OCI-LY3 (cell line): ENCODE measurements at regions not wholly inside any gene's neighbourhood (a gene's known extent, or its start where the extent isn't known, plus 50 kb on each side); places are given as distances from the start of the nearest gene placed in this dataset.

Source experiments
- H2AFZ ChIP-seq: fragments of 200-600, 300-600 bp; shearing (Covaris generic); 2 replicates; pipeline ENCODE4 v1.6.0; 2014; ENCODE audit warnings: antibody characterized with exemption, low read depth, low read length
- H3K27ac ChIP-seq: fragments of 200-600, 300-600 bp; sonication (generic); 2 replicates; pipeline ENCODE4 v1.5.1; 2014; ENCODE audit warnings: mild to moderate bottlenecking, low read length, moderate library complexity, mixed read lengths
- H3K27me3 ChIP-seq: fragments of 200-600, 300-600 bp; sonication (generic); 2 replicates; pipeline ENCODE4 v1.6.1; 2014; ENCODE audit warnings: low read depth, low read length, mixed read lengths
- H3K36me3 ChIP-seq: fragments of 200-600, 300-600 bp; sonication (generic); replicated peaks from 2 replicates; pipeline ENCODE3; 2014; ENCODE audit warnings: low read depth, low read length, mixed read lengths
- H3K4me1 ChIP-seq: fragments of 300-600, 200-600 bp; sonication (generic); 2 replicates; pipeline ENCODE4 v1.6.1; 2014; ENCODE audit warnings: low read length, mixed read lengths
- H3K4me2 ChIP-seq: fragments of 200-600, 300-600 bp; sonication (generic); 2 replicates; pipeline ENCODE4 v1.6.1; 2014; ENCODE audit warnings: low read length, mixed read lengths
- H3K4me3 ChIP-seq: fragments of 300-600, 200-600 bp; sonication (generic); 2 replicates; pipeline ENCODE4 v1.5.1; 2014; ENCODE audit warnings: antibody characterized with exemption, mild to moderate bottlenecking, low read length, moderate library complexity
- H3K79me2 ChIP-seq: fragments of 300-600, 200-600 bp; shearing (Covaris generic); 2 replicates; pipeline ENCODE4 v1.6.1; 2014; ENCODE audit warnings: mild to moderate bottlenecking, low read length, mixed read lengths
- H3K9ac ChIP-seq: fragments of 300-600, 200-600 bp; shearing (Covaris generic); 2 replicates; pipeline ENCODE4 v1.6.0; 2014; ENCODE audit warnings: mild to moderate bottlenecking, low read length, moderate library complexity
- H3K9me3 ChIP-seq: fragments of 200-600, 300-600 bp; shearing (Covaris generic); 2 replicates; pipeline ENCODE4 v1.6.1; 2014; ENCODE audit warnings: low read length, mixed read lengths; ENCODE audit not compliant: insufficient read depth
- H4K20me1 ChIP-seq: fragments of 200-600, 300-600 bp; sonication (generic); 2 replicates; pipeline ENCODE4 v1.6.1; 2016; ENCODE audit warnings: low read length, mixed read lengths; ENCODE audit not compliant: insufficient read depth
- EZH2phosphoT487 ChIP-seq: fragments of 200-600 bp; shearing (Covaris generic); IDR thresholded peaks from 2 replicates; pipeline ENCODE4 v1.6.1; 2018; ENCODE audit warnings: antibody characterized with exemption, mixed run types, low read depth
- TF ChIP-seq, protein P1 (sequence below): fragments of 200-600, 300-600 bp; sonication (generic); IDR thresholded peaks from 2 replicates; pipeline ENCODE4 v1.5.1; 2014; ENCODE audit warnings: antibody characterized with exemption, low read length, low read depth

DNA sequence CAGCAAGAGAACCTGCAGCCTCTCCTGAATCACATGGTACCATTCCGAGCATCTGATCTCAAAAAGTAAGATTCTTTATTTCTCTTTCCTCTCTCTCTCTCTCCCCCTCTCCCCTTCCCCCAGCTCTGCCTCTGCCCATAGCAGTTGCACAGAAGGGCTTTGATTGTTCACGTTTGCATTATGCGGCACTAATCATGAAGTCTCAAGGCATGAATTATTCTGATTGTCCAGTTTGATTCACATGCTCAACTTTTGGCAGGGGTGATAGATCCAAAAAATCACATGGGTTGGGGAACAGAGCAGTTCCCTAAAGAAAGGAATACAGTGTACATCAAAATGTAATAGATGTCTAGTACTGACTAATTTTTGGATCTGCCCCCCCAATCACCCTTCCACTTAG lies 380.0 kb upstream of the SOX9 start:
- Histone ChIP-seq H3K9me3 (no peaks in the 10 kb centered on the region), H3K4me1 (no peaks in the 10 kb centered on the region), H3K4me3 (no peak overlapping the region), H3K36me3 (no peaks in the 10 kb centered on the region), H3K79me2 (no peaks in the 10 kb centered on the region), H3K27me3 (no peaks in the 10 kb centered on the region), H4K20me1 (no peaks in the 10 kb centered on the region), H3K4me2 (no peak overlapping the region), H3K9ac (no peak overlapping the region), H2AFZ (no peak overlapping the region), H3K27ac (no peak overlapping the region)
- no peak for TF ChIP-seq EZH2phosphoT487
- TF ChIP-seq, protein P1, sequence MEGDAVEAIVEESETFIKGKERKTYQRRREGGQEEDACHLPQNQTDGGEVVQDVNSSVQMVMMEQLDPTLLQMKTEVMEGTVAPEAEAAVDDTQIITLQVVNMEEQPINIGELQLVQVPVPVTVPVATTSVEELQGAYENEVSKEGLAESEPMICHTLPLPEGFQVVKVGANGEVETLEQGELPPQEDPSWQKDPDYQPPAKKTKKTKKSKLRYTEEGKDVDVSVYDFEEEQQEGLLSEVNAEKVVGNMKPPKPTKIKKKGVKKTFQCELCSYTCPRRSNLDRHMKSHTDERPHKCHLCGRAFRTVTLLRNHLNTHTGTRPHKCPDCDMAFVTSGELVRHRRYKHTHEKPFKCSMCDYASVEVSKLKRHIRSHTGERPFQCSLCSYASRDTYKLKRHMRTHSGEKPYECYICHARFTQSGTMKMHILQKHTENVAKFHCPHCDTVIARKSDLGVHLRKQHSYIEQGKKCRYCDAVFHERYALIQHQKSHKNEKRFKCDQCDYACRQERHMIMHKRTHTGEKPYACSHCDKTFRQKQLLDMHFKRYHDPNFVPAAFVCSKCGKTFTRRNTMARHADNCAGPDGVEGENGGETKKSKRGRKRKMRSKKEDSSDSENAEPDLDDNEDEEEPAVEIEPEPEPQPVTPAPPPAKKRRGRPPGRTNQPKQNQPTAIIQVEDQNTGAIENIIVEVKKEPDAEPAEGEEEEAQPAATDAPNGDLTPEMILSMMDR: no peak

DNA sequence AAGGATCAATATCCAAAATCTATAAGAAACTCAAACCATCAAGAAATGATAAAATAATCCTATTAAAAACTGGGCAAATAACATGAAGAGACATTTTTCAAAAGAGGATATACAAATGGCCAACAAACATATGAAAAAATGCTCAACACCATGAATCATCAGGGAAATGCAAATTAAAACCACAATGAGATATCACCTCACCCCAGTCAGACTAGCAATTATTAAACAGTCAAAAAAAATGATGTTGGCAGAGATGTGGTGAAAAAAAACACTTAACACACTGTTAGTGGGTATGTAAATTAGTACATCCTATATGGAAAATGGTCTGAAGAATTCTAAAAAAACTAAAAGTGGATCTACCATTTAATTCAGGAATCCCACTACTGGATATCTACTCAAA lies 379.0 kb upstream of the SOX9 start:
- Histone ChIP-seq H3K4me1 (no peaks in the 10 kb centered on the region), H3K4me2 (no peak overlapping the region), H3K36me3 (no peaks in the 10 kb centered on the region), H3K27me3 (no peaks in the 10 kb centered on the region), H3K79me2 (no peaks in the 10 kb centered on the region), H3K27ac (no peak overlapping the region), H4K20me1 (no peaks in the 10 kb centered on the region), H2AFZ (no peak overlapping the region), H3K4me3 (no peak overlapping the region), H3K9ac (no peak overlapping the region), H3K9me3 (no peaks in the 10 kb centered on the region)
- no peak for TF ChIP-seq EZH2phosphoT487
- TF ChIP-seq, protein P1: no peak

DNA sequence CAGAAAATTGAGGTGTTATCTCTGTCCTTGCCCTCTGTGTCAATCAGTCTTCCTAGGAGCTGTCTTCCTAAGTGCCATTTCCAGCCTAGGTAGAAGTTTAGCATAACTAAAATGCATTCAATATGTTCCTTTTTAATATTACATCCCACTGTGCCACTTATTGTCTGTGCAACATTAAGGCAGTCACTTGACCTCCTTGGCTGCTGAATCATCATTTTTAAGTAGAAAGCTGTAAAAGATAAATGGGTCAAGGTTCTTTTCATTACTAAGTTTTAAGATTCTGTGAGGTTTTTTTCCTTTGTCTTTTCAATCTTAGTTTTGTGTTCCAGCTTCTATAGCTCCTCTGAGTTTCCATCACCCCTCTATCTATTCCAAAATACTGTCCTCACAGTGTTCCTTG lies 371.9 kb upstream of the SOX9 start:
- no peak overlapping the region for H3K9ac ChIP-seq
- H3K36me3 ChIP-seq: no peaks in the 10 kb centered on the region
- no peak overlapping the region for H3K4me2 ChIP-seq
- no peaks in the 10 kb centered on the region for H3K4me1 ChIP-seq
- H3K79me2 ChIP-seq: no peaks in the 10 kb centered on the region
- H3K27me3 ChIP-seq: no peaks in the 10 kb centered on the region
- TF ChIP-seq, protein P1: no peak
- no peak for TF ChIP-seq EZH2phosphoT487
- no peak overlapping the region for H2AFZ ChIP-seq
- no peaks in the 10 kb centered on the region for H4K20me1 ChIP-seq
- no peak overlapping the region for H3K27ac ChIP-seq
- H3K9me3 ChIP-seq: no peaks in the 10 kb centered on the region
- no peak overlapping the region for H3K4me3 ChIP-seq

DNA sequence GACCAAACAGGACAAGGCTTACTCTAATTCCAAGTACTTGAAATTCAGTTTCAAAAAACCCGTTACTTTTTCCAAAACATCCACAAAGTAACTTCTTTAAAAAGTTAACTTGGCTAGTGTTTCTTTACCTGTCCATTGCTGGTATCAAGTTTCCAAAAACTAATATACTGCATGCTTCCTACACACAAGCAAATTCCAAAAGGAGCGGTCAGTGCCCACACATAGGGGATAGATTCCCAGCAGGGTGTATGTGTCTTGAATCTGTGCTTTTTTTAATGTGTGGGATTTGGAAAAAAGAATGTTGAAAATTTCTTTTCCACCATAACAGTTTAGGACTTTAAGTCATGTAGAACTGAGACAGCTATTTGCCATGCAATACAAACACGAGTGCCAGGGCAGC lies 367.8 kb upstream of the SOX9 start:
- Histone ChIP-seq H3K79me2 (no peaks in the 10 kb centered on the region), H3K36me3 (no peaks in the 10 kb centered on the region), H3K27ac (no peak overlapping the region), H3K9ac (no peak overlapping the region), H3K9me3 (no peaks in the 10 kb centered on the region), H3K4me1 (no peaks in the 10 kb centered on the region), H3K4me2 (no peak overlapping the region), H3K27me3 (no peaks in the 10 kb centered on the region), H3K4me3 (no peak overlapping the region), H2AFZ (no peak overlapping the region), H4K20me1 (no peaks in the 10 kb centered on the region)
- no peak for TF ChIP-seq EZH2phosphoT487
- TF ChIP-seq, protein P1: no peak
